ENCODE measurements at regions not wholly inside any gene's neighbourhood (a gene's known extent, or its start where the extent isn't known, plus 50 kb on each side); places are given as distances from the start of the nearest gene placed in this dataset.

- H3K4me3 ChIP-seq (ENCODE audit: low read depth, low read length): no peak overlapping the region
- TF ChIP-seq CTCF (IDR thresholded peaks at IDR 0.05; ENCODE audit: insufficient read depth, low read length): no peak
- no peak for DNase-seq (ENCODE audit: low read depth)
These were observed 1530.9 kb upstream of the PABPC4L start for GRCh38 chr4:135732448-135732847.

- no peak for TF ChIP-seq CTCF (IDR thresholded peaks at IDR 0.05; ENCODE audit: insufficient read depth, low read length)
- no peak overlapping the region for H3K4me3 ChIP-seq (ENCODE audit: low read depth, low read length)
- no peak for DNase-seq (ENCODE audit: low read depth)
These were observed 1530.1 kb upstream of the PABPC4L start for GRCh38 chr4:135731682-135732081.

GRCh38 chr4:135724421-135724820 lies 1522.8 kb upstream of the PABPC4L start:
- DNase-seq (ENCODE audit: low read depth): no peak
- H3K4me3 ChIP-seq (ENCODE audit: low read depth, low read length): no peak overlapping the region
- no peak for TF ChIP-seq CTCF (IDR thresholded peaks at IDR 0.05; ENCODE audit: insufficient read depth, low read length)

- no peak overlapping the region for H3K4me3 ChIP-seq (ENCODE audit: low read depth, low read length)
- no peak for TF ChIP-seq CTCF (IDR thresholded peaks at IDR 0.05; ENCODE audit: insufficient read depth, low read length)
- no peak for DNase-seq (ENCODE audit: low read depth)
These were observed 1516.4 kb upstream of the PABPC4L start for GRCh38 chr4:135718019-135718418.

GRCh38 chr4:135705343-135705742 lies 1503.8 kb upstream of the PABPC4L start:
- H3K4me3 ChIP-seq (ENCODE audit: low read depth, low read length): no peak overlapping the region
- no peak for DNase-seq (ENCODE audit: low read depth)
- TF ChIP-seq CTCF (IDR thresholded peaks at IDR 0.05; ENCODE audit: insufficient read depth, low read length): no peak

GRCh38 chr4:135694066-135694465 lies 1492.5 kb upstream of the PABPC4L start:
- H3K4me3 ChIP-seq (ENCODE audit: low read depth, low read length): no peak overlapping the region
- no peak for DNase-seq (ENCODE audit: low read depth)
- no peak for TF ChIP-seq CTCF (IDR thresholded peaks at IDR 0.05; ENCODE audit: insufficient read depth, low read length)

GRCh38 chr4:135684001-135684400 lies 1482.4 kb upstream of the PABPC4L start:
- H3K4me3 ChIP-seq (ENCODE audit: low read depth, low read length): no peak overlapping the region
- TF ChIP-seq CTCF (IDR thresholded peaks at IDR 0.05; ENCODE audit: insufficient read depth, low read length): no peak
- no peak for DNase-seq (ENCODE audit: low read depth)

Measured in fibroblast of the aortic adventitia (primary cell).